ENCODE measurements at regions not wholly inside any gene's neighbourhood (a gene's known extent, or its start where the extent isn't known, plus 50 kb on each side); places are given as distances from the start of the nearest gene placed in this dataset.

- DNase-seq (no peak), ATAC-seq (ENCODE audit: low read depth) (no peak)
- H2BK5ac ChIP-seq (ENCODE audit: low read depth, low read length, poor library complexity, severe bottlenecking): no peak overlapping the region
- no peak overlapping the region for H4K91ac ChIP-seq (ENCODE audit: insufficient read depth, low read depth, low read length)
- TF ChIP-seq MAFK (IDR thresholded peaks at IDR 0.05; ENCODE audit: low read depth, low read length): no peak
- no peak for TF ChIP-seq MAZ (IDR thresholded peaks at IDR 0.05; ENCODE audit: borderline replicate concordance, low read depth, low read length)
- no peak for TF ChIP-seq FOS (IDR thresholded peaks at IDR 0.05; ENCODE audit: low read depth, low read length)
- no peak for TF ChIP-seq SMC3 (IDR thresholded peaks at IDR 0.05; ENCODE audit: low read depth, low read length)
- TF ChIP-seq BHLHE40 (IDR thresholded peaks at IDR 0.05; ENCODE audit: low read depth, low read length): no peak
- no peak for TF ChIP-seq RFX5 (IDR thresholded peaks at IDR 0.05; ENCODE audit: low read depth, low read length)
- TF ChIP-seq MXI1 (IDR thresholded peaks at IDR 0.05; ENCODE audit: borderline replicate concordance, low read depth, low read length): no peak
- TF ChIP-seq, protein P1, sequence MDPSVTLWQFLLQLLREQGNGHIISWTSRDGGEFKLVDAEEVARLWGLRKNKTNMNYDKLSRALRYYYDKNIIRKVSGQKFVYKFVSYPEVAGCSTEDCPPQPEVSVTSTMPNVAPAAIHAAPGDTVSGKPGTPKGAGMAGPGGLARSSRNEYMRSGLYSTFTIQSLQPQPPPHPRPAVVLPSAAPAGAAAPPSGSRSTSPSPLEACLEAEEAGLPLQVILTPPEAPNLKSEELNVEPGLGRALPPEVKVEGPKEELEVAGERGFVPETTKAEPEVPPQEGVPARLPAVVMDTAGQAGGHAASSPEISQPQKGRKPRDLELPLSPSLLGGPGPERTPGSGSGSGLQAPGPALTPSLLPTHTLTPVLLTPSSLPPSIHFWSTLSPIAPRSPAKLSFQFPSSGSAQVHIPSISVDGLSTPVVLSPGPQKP (IDR thresholded peaks at IDR 0.05; ENCODE audit: borderline replicate concordance, low read depth, low read length): no peak
- no peak for TF ChIP-seq POLR2A (IDR thresholded peaks at IDR 0.05; ENCODE audit: low read depth, low read length)
- no peak for TF ChIP-seq RCOR1 (IDR thresholded peaks at IDR 0.05; ENCODE audit: insufficient replicate concordance, low read length)
- TF ChIP-seq CEBPB (IDR thresholded peaks at IDR 0.05; ENCODE audit: low read depth, low read length): no peak
- no peak for TF ChIP-seq USF2 (IDR thresholded peaks at IDR 0.05; ENCODE audit: low read depth, low read length)
- no peak for TF ChIP-seq RAD21 (IDR thresholded peaks at IDR 0.05; ENCODE audit: low read length)
- TF ChIP-seq NFE2L2 (IDR thresholded peaks at IDR 0.05; ENCODE audit: low read depth, low read length): no peak
- TF ChIP-seq CTCF (conservative IDR thresholded peaks at IDR 0.05; ENCODE audit: low read depth, low read length): no peak
- TF ChIP-seq CHD1 (IDR thresholded peaks at IDR 0.05; ENCODE audit: low read depth, low read length): no peak
- no peaks in the 10 kb centered on the region for H3K79me1 ChIP-seq (ENCODE audit: low read depth in 1 of 2, low read length in 2 of 2)
- no peak overlapping the region for H2AK5ac ChIP-seq (ENCODE audit: low read depth, low read length)
- intact Hi-C loops (cut with micrococcal nuclease): no loop called here
- ChIA-PET CTCF (no interaction called here), POLR2A (ENCODE audit: unreplicated experiment) (no interaction called here)
- H3K23ac ChIP-seq (ENCODE audit: low read depth, low read length): no peak overlapping the region
- no peak overlapping the region for H4K5ac ChIP-seq (ENCODE audit: low read depth, low read length)
- in situ Hi-C loops (cut with MboI; ENCODE audit: low sequenced_read_pairs): no loop called here
- H3K9me1 ChIP-seq (ENCODE audit: insufficient read depth, low read length): no peaks in the 10 kb centered on the region
- H2BK15ac ChIP-seq (ENCODE audit: low read depth, low read length): no peak overlapping the region
- no peaks in the 10 kb centered on the region for H3K4me1 ChIP-seq (ENCODE audit: control insufficient read depth, insufficient read depth, low read length)
- H4K20me1 ChIP-seq (ENCODE audit: insufficient read depth, low read length): no peaks in the 10 kb centered on the region
- H2BK120ac ChIP-seq (ENCODE audit: low read depth, low read length): no peak overlapping the region
- H3K9ac ChIP-seq (ENCODE audit: low read depth, low read length): no peak overlapping the region
- no peak overlapping the region for H3K18ac ChIP-seq (ENCODE audit: low read depth, low read length)
- H3K4me3 ChIP-seq (ENCODE audit: insufficient read depth, low read depth, low read length): no peak overlapping the region
- no peak overlapping the region for H4K8ac ChIP-seq (ENCODE audit: low read depth in 2 of 2, low read length in 2 of 2)
- H3K56ac ChIP-seq (ENCODE audit: extremely low read depth, insufficient read depth, low read length): no peak overlapping the region
- no peak overlapping the region for H3K14ac ChIP-seq (replicated peaks; ENCODE audit: low read depth, low read length)
- dilution Hi-C loops (cut with HindIII; ENCODE audit: low sequenced_read_pairs, unreplicated experiment): no loop called here
- no peaks in the 10 kb centered on the region for H3K36me3 ChIP-seq (ENCODE audit: control insufficient read depth, insufficient read depth, low read length)
- WGBS, 2 experiments (ENCODE audit: extremely low coverage in 2 of 2, insufficient read length in 1 of 2): no CpG with 5 or more reads among the region's 2 CpGs
- no peaks in the 10 kb centered on the region for H3K27me3 ChIP-seq (ENCODE audit: control insufficient read depth, insufficient read depth, low read length)
- no peak overlapping the region for H3K4ac ChIP-seq (ENCODE audit: low read depth, low read length)
- H3K27ac ChIP-seq (ENCODE audit: insufficient read depth, low read length): no peak overlapping the region
- BruUV-seq (replicated peaks): no TSS peak
- no peak overlapping the region for H2AFZ ChIP-seq (replicated peaks; ENCODE audit: low read length, poor library complexity)
- H2AK9ac ChIP-seq (replicated peaks; ENCODE audit: low read depth, low read length, poor library complexity): no peak overlapping the region
- H2BK20ac ChIP-seq (ENCODE audit: low read depth, low read length): no peak overlapping the region
- no peak overlapping the region for H3K4me2 ChIP-seq (ENCODE audit: low read depth, low read length)
- H3K9me3 ChIP-seq (ENCODE audit: control insufficient read depth, insufficient read depth, low read length): peaks cover 2% of the 10 kb centered on the region; the same call in 1 of the 2 replicates
Measured at GRCh38 chr7:89661876-89662275, 492.4 kb upstream of the STEAP1 start.

Data from IMR-90 (cell line).